Neural cell (in vitro differentiated cells): ENCODE measurements at regions not wholly inside any gene's neighbourhood (a gene's known extent, or its start where the extent isn't known, plus 50 kb on each side); places are given as distances from the start of the nearest gene placed in this dataset.

ENCODE experiments used
- CTCF ChIP-seq: fragments of 450-650 bp; IDR thresholded peaks from 2 replicates; pipeline ENCODE4 v1.5.1; 2014; ENCODE audit warnings: antibody characterized with exemption, mild to moderate bottlenecking, moderate library complexity; ENCODE audit not compliant: poor library complexity, severe bottlenecking
- EP300 ChIP-seq: fragments of 450-650 bp; conservative IDR thresholded peaks from 2 replicates; pipeline ENCODE4 v1.6.1; 2014; ENCODE audit warnings: antibody characterized with exemption, mild to moderate bottlenecking, moderate library complexity; ENCODE audit not compliant: poor library complexity, severe bottlenecking
- REST ChIP-seq: IDR thresholded peaks from 2 replicates; pipeline ENCODE4 v1.6.1; 2012; ENCODE audit warnings: borderline replicate concordance

DNA sequence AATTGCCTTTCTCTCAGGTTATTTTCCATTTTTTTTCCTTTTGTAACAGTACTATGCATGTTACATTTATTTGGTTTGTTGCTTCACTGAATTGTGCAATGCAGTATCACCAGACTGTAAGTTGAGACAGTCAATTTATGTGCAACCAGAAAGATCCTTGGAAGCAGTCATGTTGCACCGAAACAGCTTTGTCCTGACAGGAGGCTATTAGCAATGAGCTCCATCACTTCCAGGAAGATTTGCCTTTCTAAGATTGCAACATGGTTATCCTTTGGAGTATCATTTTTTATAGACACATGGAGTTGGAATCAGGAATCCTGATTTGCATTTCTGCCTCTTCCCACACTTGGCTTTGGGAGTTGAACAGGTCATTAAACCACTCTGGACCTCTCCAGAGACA is 84.5 kb upstream of the ST6GALNAC5 start:
- no peak for TF ChIP-seq EP300
- TF ChIP-seq CTCF, result no peak
- no peak for TF ChIP-seq REST
